ENCODE measurements at regions not wholly inside any gene's neighbourhood (a gene's known extent, or its start where the extent isn't known, plus 50 kb on each side); places are given as distances from the start of the nearest gene placed in this dataset.
A peak's percentile ranks its signal among the peaks of the same experiment; 100 is the strongest.

GRCh38 chr13:50672025-50672424 lies 171.5 kb downstream of the DLEU7 start:
- Histone ChIP-seq H3K4me3 (ENCODE audit: low read depth, low read length) (no peak overlapping the region), H3K27me3 (ENCODE audit: control insufficient read depth, insufficient read depth, low read length) (no peaks in the 10 kb centered on the region), H3K36me3 (ENCODE audit: control insufficient read depth, insufficient read depth, low read length) (no peaks in the 10 kb centered on the region)
- FAIRE-seq, result no peak
- no peak for TF ChIP-seq CTCF (IDR thresholded peaks at IDR 0.05; ENCODE audit: insufficient read depth, low read length, severe bottlenecking)
- DNase-seq (ENCODE audit: low read depth), result peak; percentile 71

- no peak for DNase-seq (ENCODE audit: low read depth)
- no peak for TF ChIP-seq CTCF (IDR thresholded peaks at IDR 0.05; ENCODE audit: insufficient read depth, low read length, severe bottlenecking)
- no peak for FAIRE-seq
- Histone ChIP-seq H3K4me3 (ENCODE audit: low read depth, low read length) (no peak overlapping the region), H3K36me3 (ENCODE audit: control insufficient read depth, insufficient read depth, low read length) (no peaks in the 10 kb centered on the region), H3K27me3 (ENCODE audit: control insufficient read depth, insufficient read depth, low read length) (no peaks in the 10 kb centered on the region)
Observed at GRCh38 chr13:50675651-50676050, 167.8 kb downstream of the DLEU7 start.

GRCh38 chr13:50676602-50677001 lies 166.9 kb downstream of the DLEU7 start:
- Histone ChIP-seq H3K36me3 (ENCODE audit: control insufficient read depth, insufficient read depth, low read length) (no peaks in the 10 kb centered on the region), H3K4me3 (ENCODE audit: low read depth, low read length) (no peak overlapping the region), H3K27me3 (ENCODE audit: control insufficient read depth, insufficient read depth, low read length) (no peaks in the 10 kb centered on the region)
- TF ChIP-seq CTCF (IDR thresholded peaks at IDR 0.05; ENCODE audit: insufficient read depth, low read length, severe bottlenecking), result no peak
- DNase-seq (ENCODE audit: low read depth) (peak; percentile 75), FAIRE-seq (peak; percentile 86)

GRCh38 chr13:50677258-50677657 lies 166.2 kb downstream of the DLEU7 start:
- Histone ChIP-seq H3K36me3 (ENCODE audit: control insufficient read depth, insufficient read depth, low read length) (no peaks in the 10 kb centered on the region), H3K4me3 (ENCODE audit: low read depth, low read length) (no peak overlapping the region), H3K27me3 (ENCODE audit: control insufficient read depth, insufficient read depth, low read length) (no peaks in the 10 kb centered on the region)
- TF ChIP-seq CTCF (IDR thresholded peaks at IDR 0.05; ENCODE audit: insufficient read depth, low read length, severe bottlenecking), result no peak
- no peak for DNase-seq (ENCODE audit: low read depth)
- no peak for FAIRE-seq

- FAIRE-seq, result no peak
- H3K36me3 ChIP-seq (ENCODE audit: control insufficient read depth, insufficient read depth, low read length), result no peaks in the 10 kb centered on the region
Observed at GRCh38 chr13:50677687-50678463, 165.6 kb downstream of the DLEU7 start.

More at GRCh38 chr13:50677687-50678463, 165.6 kb downstream of the DLEU7 start:
- Histone ChIP-seq H3K4me3 (ENCODE audit: low read depth, low read length) (no peak overlapping the region), H3K27me3 (ENCODE audit: control insufficient read depth, insufficient read depth, low read length) (no peaks in the 10 kb centered on the region)
- no peak for DNase-seq (ENCODE audit: low read depth)
- no peak for TF ChIP-seq CTCF (IDR thresholded peaks at IDR 0.05; ENCODE audit: insufficient read depth, low read length, severe bottlenecking)

Measured in bronchial epithelial cell (primary cell).